ENCODE measurements at regions not wholly inside any gene's neighbourhood (a gene's known extent, or its start where the extent isn't known, plus 50 kb on each side); places are given as distances from the start of the nearest gene placed in this dataset.
"Not testable (repeated sequence)": the region's sequence is repeated elsewhere in the genome, so short reads cannot be mapped to it uniquely, and the experiment has no call there.

GRCh38 chr13:73306688-73307087 lies 247.9 kb downstream of the KLF5 start:
- DNase-seq (ENCODE audit: low read depth, low spot score), result no peak

GRCh38 chr13:73304442-73304841 lies 245.6 kb downstream of the KLF5 start:
- DNase-seq (ENCODE audit: low read depth, low spot score), result no peak

- DNase-seq (ENCODE audit: low read depth, low spot score), result no peak
Measured at GRCh38 chr13:73303851-73304250, 245.0 kb downstream of the KLF5 start.

GRCh38 chr13:73301622-73302021 lies 242.8 kb downstream of the KLF5 start:
- not testable (repeated sequence) for DNase-seq (ENCODE audit: low read depth, low spot score)

GRCh38 chr13:73300718-73301425 lies 242.1 kb downstream of the KLF5 start:
- no peak for DNase-seq (ENCODE audit: low read depth, low spot score)

- DNase-seq (ENCODE audit: low read depth, low spot score), result no peak
Measured at GRCh38 chr13:73299787-73300186, 241.0 kb downstream of the KLF5 start.

GRCh38 chr13:73293913-73294523 lies 235.2 kb downstream of the KLF5 start:
- DNase-seq (ENCODE audit: low read depth, low spot score), result no peak

GRCh38 chr13:73292127-73292526 lies 233.3 kb downstream of the KLF5 start:
- no peak for DNase-seq (ENCODE audit: low read depth, low spot score)

- DNase-seq (ENCODE audit: low read depth, low spot score), result no peak
Measured at GRCh38 chr13:73290844-73291243, 232.0 kb downstream of the KLF5 start.

- no peak for DNase-seq (ENCODE audit: low read depth, low spot score)
Measured at GRCh38 chr13:73288596-73288995, 229.8 kb downstream of the KLF5 start.

GRCh38 chr13:73287831-73288230 lies 229.0 kb downstream of the KLF5 start:
- DNase-seq (ENCODE audit: low read depth, low spot score), result no peak

GRCh38 chr13:73286942-73287620 lies 228.3 kb downstream of the KLF5 start:
- no peak for DNase-seq (ENCODE audit: low read depth, low spot score)

- DNase-seq (ENCODE audit: low read depth, low spot score), result no peak
Measured at GRCh38 chr13:73286177-73286576, 227.4 kb downstream of the KLF5 start.

GRCh38 chr13:73284081-73284874 lies 225.5 kb downstream of the KLF5 start:
- no peak for DNase-seq (ENCODE audit: low read depth, low spot score)

- no peak for DNase-seq (ENCODE audit: low read depth, low spot score)
Measured at GRCh38 chr13:73283636-73284035, 224.8 kb downstream of the KLF5 start.

GRCh38 chr13:73281746-73282145 lies 222.9 kb downstream of the KLF5 start:
- DNase-seq (ENCODE audit: low read depth, low spot score), result no peak

GRCh38 chr13:73278186-73278585 lies 219.4 kb downstream of the KLF5 start:
- no peak for DNase-seq (ENCODE audit: low read depth, low spot score)

GRCh38 chr13:73275163-73275562 lies 216.4 kb downstream of the KLF5 start:
- no peak for DNase-seq (ENCODE audit: low read depth, low spot score)

- DNase-seq (ENCODE audit: low read depth, low spot score), result no peak
Measured at GRCh38 chr13:73274147-73274546, 215.3 kb downstream of the KLF5 start.

GRCh38 chr13:73273745-73274144 lies 214.9 kb downstream of the KLF5 start:
- no peak for DNase-seq (ENCODE audit: low read depth, low spot score)

- no peak for DNase-seq (ENCODE audit: low read depth, low spot score)
Measured at GRCh38 chr13:73273276-73273675, 214.5 kb downstream of the KLF5 start.

- DNase-seq (ENCODE audit: low read depth, low spot score), result no peak
Measured at GRCh38 chr13:73272831-73273230, 214.0 kb downstream of the KLF5 start.
